HG03159 (cell line): ENCODE measurements at regions not wholly inside any gene's neighbourhood (a gene's known extent, or its start where the extent isn't known, plus 50 kb on each side); places are given as distances from the start of the nearest gene placed in this dataset.

Experiments
- ATAC-seq: cut with Tn5 transposase; IDR thresholded peaks from one replicate; pipeline ENCODE4 v1.9.1; 2021; ENCODE audit warnings: mild to moderate bottlenecking, moderate library complexity; ENCODE audit not compliant: unreplicated experiment

DNA sequence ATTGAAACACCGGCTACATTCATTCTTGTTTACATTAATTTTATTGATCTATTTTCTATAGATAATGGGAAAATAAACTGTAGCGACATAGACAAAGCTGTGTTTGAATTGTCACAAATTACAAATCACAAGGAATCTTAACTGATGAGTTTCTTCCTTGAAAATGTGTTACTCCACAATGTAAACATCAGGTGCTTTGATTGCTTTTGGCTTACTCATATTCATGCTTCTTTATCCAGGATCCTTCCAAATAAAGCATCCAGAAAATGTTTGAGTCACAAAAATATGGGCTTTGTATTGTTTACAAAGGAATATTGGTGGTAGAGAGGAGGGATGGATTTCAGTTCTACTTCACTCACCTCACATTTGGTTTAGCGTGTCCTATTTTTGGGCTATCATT, 64.0 kb downstream of the BMP2 start:
- no peak for ATAC-seq

DNA sequence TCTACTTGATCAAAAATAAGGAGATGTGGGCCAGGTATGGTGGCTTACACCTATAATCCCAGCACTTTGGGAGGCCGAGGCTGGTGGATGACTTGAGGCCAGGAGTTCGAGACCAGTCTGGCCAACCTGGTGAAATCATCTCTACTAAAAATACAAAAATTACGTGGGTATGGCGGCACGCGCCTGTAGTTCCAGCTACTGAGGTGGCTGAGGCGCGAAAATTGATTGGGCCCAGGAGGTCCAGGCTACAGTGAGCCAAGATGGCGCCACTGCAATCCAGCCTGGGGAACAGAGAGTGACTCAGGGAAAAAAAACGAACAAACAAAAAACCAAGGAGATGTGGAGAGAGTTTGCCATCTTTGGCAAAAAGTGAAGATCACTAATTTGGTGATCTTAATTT, 65.3 kb downstream of the BMP2 start:
- no peak for ATAC-seq

DNA sequence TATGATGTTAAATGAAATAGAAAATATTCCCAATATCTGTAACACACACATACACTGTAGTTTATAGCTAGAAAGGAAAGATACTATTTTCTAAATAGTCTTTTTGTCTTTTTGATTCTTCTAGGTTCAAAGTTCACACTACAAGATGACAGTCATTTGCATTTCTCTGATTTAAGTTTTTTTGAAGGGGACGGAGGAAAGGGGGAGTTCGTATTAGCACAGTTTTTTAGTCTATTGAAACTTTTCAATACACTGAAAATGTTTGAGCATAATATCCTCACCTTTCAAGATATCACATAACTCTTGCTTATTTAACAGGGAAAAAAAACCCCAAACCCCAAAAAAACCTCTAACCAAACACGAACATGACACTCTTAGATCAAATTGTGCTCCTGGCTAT, 68.1 kb downstream of the BMP2 start:
- no peak for ATAC-seq

DNA sequence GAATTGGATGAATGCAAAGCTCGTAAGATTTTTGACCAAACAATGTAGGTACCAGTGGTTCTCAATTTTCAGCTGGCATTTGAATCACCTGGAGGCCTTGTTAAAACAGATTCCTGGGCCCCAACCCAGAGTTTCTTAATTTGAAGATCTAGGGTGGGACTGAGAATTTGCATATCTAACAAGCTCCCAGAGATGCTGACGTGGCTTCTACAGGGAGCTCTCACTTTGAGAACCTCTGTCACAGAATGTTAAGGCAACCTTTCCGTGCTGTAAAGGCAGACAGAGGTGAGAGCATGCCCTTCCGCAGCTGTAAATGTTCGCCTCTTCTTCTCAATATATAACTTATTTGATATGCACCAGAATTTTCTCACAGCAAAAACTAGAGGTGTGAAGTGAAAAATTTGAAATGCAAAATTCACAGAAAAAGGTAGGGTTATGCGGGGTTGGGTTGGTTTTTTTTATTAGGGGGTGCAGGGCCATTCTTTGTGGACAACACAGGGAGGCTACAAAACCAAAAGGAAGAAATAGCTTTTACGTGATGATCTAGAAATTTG, 69.4 kb downstream of the BMP2 start:
- no peak for ATAC-seq

DNA sequence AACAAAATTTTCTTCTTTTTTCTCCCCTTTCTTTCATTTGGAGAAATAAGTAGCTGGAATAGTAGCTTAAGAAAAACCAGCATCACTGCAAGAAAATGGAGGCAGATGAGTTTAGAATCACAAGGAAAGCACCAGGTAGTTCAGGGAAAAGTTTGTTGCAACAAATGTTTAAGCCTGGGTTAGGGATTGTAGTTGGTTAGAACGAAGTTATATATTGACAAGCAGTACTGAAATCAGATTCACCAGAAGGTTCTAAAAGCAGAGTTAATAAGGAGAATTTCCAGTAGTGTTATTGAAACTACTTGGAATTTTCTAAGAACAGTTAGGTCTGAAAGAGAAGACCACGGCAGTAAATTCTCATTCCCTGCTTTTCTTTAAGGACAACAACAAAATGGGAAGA, 70.2 kb downstream of the BMP2 start:
- ATAC-seq: peak; percentile 38

DNA sequence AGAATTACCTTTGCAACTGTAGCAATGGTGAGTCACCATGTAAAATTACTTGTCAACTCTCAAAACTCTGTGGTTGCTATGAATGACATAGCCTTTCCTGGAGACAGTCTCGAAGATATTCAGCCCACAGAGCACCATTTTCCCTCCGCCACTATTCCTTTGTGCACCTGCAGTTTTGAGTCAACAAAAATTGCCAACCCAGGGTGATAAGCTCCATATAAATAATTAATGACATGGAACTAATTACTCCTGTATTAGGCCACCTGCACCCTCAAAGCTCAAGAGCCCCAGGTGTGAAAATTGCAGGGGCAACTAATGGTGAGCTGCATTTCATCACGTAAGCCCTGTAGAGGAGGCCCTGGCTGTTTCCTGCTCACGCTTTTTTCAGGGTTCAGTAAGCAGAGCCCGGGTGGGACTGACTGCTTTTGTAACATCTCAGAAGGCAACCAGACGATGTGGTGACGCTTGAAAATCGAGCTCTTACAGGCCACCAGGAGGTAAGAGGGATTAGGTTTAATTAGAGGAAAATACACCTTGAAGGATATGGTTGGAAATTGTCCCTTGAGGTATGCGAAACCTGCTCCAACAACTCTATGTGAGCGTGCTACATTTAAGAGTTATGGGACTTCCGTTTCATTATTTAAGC, 70.8 kb downstream of the BMP2 start:
- peak; percentile 75 for ATAC-seq

DNA sequence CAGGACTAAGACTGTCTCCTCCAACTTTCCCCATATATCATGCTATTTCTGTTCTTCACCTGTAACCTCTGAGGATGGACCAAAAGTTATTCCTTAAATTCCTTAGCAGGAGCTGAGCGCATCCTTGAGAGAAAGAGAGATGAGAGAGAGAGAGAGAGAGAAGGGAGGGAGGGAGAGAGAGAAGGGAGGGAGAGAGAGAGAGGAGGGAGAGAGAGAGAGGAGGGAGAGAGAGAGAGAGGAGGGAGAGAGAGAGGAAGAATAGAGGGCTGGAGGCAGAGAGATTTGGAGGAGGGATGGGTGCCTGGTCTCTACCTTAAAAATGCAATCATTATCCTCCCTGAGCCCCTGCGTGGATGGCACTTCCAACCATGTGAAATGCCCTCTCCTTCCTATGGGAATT, 73.6 kb downstream of the BMP2 start:
- ATAC-seq: no peak

DNA sequence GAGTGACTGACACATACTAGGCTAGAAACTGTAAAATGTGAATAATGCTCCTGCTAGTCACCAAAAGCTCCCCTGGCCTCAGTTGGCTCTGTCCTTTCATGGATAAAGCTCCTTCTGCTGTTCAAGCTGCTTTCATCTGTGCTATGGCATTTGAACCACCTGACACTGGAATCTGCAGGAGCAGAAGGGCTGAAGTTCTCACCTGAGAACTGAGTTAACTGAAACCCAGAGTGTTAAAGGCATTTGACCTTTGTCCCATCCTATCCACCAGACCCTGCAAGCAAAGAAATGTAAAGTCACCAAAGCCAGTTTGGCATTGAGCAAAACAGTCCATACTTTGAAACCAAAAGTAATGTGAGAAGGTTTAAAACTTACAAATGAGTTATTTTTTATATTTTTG, 77.7 kb downstream of the BMP2 start:
- ATAC-seq: no peak

DNA sequence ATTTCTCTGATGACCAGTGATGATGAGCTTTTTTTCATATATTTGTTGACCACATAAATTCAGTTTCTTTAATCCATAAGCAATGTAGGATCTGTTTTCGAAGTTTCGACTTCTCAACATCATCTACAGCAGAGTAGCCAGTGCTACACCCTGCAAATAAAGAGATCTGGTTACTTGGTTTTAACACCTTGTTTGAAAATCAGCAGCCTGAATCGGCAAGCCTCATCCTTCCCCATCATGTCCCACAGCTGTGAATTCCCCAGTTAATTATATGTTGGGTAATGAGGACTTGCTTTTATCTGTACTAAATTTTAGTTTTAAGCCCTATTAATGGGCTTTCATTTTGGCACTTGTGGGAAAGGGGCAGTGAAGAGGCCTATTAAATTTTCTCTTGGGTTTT, 80.6 kb downstream of the BMP2 start:
- ATAC-seq: no peak

DNA sequence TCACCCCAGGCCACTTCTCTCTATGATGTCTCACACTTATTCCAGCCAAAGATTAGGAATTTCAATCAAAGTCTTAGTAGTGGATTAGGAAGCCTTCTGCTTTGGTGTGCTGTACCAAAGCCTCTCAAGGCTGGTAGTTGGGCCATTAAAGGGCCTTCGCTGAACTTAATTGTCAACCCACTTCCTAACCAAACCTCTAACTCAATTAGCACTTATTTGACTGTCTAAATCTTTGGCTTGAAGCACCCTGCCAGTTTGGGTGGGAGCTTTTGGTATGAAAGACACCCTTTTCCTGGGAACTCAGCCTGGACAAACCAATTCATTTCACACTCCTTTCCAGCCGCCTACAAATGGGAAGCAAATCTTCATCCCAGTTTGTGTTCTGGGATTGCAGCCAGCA, 81.5 kb downstream of the BMP2 start:
- ATAC-seq: no peak

DNA sequence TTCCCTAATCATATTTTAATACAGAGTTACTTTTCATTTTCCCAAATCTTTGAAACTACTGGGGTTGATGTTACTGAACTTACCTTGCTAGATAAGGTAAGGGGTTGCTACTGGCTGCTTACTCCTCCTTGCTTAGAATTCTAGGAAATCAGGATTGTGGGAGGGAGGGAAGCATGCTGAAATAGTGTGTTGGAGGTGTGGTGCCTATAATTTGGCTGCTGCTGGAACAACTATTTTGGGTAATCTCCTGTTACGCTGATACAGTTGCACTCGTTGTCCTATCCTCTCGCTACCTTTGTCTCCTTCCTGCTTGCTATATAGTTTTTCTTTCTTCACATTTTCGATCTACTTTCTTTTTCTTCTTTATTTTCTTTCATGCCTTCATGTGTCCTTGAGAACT, 83.7 kb downstream of the BMP2 start:
- no peak for ATAC-seq

DNA sequence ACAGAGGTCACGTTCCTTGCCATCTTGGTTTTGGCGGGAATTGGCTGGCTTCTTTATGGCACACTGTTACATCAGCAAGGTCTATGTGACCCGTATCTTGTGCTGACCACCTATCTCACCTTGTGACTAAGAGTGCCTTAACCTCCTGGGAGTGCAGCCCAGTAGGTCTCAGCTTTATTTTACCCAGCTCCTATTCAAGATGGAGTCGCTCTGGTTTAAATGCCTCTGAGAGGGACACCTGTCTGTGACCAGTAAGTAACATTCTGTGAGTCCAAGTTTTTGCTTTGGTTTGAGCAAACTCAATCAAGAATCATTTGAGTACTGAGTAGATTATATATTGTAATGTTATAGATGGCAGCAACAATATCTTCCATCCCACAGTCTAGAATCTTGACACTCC, 85.0 kb downstream of the BMP2 start:
- ATAC-seq: no peak

DNA sequence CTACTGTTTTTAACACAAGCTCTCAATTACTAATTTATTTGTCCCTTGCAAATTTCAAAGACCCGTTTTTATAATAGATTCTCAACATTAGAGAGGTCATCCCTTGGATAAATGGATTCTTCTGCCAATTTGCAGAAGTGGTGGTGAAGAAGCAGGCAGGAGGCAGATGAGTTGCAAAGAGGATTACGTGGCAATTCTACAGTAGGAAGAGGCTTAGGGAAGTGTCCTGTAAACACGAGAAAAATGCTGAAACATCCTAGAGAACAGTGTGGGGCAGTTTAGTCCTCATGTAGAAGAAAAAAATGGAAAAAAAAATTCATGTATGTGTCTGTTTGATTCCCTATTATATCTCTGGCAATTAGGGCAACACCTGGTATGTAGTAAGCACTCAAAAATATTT, 87.6 kb downstream of the BMP2 start:
- no peak for ATAC-seq

DNA sequence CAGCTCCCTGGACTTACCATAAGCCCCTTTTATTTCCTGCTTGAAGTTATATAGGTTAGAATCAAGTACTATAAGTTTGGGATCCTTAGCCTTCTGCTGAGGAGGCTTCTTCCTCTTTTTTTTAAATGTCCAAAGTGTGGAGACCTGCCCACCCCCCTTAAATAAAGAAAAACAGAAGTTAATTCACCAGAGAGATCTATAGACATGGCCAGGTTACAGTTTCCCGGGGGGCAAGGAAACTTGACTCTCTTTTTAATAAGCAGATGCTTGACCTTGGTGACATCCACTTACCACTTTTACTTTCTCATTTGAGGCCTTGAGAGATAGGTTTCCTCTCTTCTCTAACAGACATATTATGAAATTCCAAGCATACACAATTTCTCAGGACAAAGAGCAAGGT, 88.3 kb downstream of the BMP2 start:
- no peak for ATAC-seq

DNA sequence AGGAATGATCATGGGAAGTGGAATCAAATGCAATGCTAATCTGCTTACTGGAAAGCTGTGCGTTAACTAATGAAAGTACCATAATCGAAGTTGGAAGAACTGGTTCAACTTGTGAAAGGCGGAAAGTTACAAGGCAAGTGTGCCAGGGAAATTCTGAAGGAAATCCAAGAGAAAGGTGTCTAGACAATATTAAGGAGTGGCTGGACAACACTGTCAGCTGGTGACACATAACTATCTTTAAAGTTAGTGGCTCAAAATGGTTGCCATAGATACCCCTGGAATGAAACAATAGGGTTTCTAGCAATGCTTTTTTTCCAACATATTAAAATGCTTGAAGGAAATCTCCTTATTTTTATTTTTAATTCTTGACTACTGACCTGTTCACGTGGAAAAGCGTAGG, 90.4 kb downstream of the BMP2 start:
- ATAC-seq: no peak

DNA sequence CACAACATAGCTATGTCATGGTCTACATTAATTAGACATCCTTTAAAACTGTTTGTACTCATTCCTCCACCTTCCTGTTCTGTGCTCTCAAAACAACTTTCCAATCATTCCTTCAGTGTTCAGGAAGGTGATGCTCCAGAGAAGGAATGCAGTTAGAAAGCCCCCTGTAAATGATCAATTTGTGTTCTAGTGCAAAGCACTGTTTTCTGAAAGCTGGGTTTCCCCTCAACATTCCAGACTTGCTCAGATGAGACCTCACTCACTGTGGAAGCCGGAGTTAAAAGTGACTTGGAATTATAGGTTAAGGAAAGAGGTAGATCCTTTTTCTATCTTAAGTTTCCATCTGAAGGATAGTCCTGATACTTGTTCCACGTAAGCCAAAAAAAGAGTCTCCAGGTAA, 95.9 kb downstream of the BMP2 start:
- no peak for ATAC-seq

DNA sequence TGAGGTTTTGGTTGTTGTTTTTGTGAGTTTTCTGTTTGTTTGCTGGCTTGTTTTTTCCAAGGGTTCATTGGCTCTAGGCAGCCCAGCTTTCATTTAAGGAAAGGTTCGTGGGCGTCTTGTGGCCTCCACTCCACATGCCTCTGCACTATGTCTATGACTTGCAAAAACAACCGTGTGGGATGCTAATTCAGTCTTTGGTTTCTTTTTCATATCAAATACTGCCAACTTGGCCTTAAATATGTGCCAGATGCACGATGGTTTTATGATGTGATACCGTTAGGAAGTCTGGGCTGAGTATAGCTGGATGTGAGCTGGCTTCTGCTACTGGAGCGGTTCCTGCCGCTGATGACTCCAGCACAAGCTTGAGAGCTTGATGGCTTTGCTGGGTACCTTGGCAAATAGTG, 96.3 kb downstream of the BMP2 start:
- ATAC-seq: no peak

DNA sequence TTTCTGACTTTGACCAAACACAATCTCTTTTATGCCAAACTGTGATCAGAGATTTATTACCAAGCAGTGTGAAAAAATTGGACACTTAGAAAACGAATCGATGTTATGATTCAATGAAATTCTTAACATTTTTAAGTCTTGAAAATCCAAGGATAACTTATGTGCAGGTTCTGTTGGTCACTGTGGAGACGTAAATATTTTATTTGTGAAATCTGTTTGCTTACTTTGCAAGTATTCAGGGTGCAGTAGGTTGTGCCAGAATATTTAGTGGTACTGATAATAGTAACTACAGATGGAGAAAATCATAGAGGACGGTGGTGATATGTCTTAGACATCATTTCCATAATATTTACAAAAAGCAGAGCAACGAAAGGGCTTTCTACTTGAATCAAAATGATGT, 97.3 kb downstream of the BMP2 start:
- no peak for ATAC-seq

DNA sequence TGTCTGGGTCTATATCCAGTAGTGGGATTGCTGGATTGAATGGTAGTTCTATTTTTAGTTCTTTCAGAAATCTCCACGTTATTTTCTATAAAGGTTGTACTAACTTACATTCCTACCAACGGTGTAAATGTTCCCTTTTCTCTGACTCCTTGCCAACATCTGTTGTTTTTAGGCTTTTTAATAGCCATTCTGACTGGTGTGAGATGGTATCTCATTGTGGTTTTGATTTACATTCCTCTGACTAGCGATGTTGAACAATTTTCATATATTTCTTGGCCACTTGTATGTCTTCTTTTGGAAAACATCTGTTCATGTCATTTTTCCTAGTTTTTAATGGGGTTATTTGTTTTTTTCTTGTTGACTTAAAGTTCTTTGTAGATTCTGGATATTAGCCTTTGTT, 99.3 kb downstream of the BMP2 start:
- no peak for ATAC-seq

DNA sequence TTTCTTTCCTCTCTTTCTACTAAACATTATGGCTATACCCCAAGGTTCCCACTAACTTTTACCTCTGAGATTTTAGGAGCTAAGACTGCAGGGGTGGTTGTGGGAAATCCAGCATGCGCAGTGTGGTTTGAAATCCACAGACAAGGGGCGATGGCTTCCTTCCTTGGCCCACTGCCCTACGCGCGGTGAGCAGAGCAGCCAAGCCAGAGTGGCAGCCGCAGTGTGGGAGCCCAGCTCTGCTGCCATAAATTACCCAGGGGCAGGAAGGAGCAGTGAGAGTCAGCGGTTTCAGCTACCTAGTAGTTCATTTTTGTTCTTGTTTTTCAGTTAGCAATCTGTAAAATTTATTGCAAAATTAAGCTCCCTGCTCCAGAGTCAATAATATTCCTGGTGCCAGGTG, 101.4 kb downstream of the BMP2 start:
- ATAC-seq: no peak

DNA sequence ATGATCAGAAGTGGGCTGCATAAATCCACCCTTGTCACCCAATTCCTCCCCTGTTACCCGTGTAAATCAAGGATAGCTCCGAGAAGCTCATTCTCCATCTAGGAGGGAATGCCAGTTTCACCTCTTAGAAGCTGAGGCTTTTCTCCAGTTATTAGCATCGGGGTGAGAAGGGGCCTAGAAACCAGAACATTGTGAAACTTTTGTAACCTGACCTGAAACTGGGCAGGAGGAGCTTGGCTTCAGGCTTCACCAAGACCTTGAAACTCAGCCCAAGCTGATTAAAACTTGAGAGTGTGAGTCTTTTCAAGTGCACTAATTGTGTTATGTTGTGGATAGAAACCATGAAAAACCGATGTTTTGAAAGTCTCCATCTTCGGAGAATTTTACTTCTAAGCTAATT, 103.1 kb downstream of the BMP2 start:
- no peak for ATAC-seq

DNA sequence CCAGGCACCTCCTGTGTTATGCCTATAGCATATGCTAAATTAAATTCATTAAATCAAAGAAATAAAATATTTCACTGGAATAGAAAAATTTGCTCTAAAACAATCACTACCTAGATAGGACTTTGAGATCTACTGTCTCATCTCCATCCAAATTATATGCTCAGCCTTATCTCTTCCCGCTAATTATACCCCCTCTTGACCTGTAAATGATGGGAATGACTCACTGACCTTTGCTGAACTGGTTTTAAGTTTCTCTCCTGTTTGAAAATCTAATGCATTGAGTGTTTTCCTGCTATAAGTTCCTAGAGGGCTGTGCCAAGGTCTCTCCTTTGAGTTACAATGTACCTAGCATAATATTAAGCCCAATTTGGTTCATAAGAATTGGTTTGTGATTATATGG, 110.1 kb downstream of the BMP2 start:
- ATAC-seq: no peak

DNA sequence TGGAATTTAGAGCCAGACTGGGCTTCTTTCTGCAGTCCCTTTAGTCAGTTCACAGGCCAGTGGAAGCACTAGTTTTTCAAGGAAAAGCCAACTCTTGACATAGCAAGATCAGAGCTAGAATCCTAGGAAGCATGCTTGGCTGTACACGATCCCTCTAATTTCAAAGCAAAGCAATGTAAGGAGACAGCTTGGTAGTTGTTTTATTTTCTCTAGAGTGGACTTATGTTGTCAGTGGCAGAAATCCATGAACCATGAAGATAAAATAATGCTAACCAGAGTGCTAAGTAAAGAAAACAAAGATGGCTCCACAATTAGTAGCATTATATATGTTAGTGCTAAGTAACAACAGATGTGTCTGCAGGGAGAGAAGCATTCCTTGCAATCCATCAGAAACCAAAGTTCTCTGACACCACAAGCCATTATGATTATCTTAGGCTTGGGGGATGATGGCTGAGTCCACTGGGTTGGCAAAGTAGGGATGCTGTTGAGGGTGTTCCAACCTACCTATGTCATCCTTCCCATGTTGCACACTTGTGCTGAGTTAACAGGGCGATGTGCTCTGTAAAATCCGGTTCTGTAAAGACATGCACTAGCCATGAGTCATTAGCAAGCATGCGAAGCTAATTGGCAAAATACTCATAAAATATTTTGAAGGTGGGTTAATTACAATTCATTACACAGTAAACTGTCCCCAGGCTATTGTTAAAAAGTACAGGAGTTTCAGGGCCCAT, 115.2 kb downstream of the BMP2 start:
- no peak for ATAC-seq
